ENCODE measurements at regions not wholly inside any gene's neighbourhood (a gene's known extent, or its start where the extent isn't known, plus 50 kb on each side); places are given as distances from the start of the nearest gene placed in this dataset.
"Not testable (repeated sequence)": the region's sequence is repeated elsewhere in the genome, so short reads cannot be mapped to it uniquely, and the experiment has no call there.

- no peak for TF ChIP-seq CTCF (IDR thresholded peaks at IDR 0.05; ENCODE audit: extremely low read depth, missing control alignments)
- no peak for DNase-seq (ENCODE audit: low spot score)
These were observed 1626.4 kb downstream of the C4orf33 start for GRCh38 chr4:130722361-130722760.

- no peak for TF ChIP-seq CTCF (IDR thresholded peaks at IDR 0.05; ENCODE audit: extremely low read depth, missing control alignments)
- no peak for DNase-seq (ENCODE audit: low spot score)
These were observed 1640.7 kb downstream of the C4orf33 start for GRCh38 chr4:130736436-130737185.

GRCh38 chr4:130738233-130738632 lies 1642.3 kb downstream of the C4orf33 start:
- TF ChIP-seq CTCF (IDR thresholded peaks at IDR 0.05; ENCODE audit: extremely low read depth, missing control alignments), result no peak
- DNase-seq (ENCODE audit: low spot score), result no peak

GRCh38 chr4:130747842-130748241 lies 1651.9 kb downstream of the C4orf33 start:
- no peak for TF ChIP-seq CTCF (IDR thresholded peaks at IDR 0.05; ENCODE audit: extremely low read depth, missing control alignments)
- no peak for DNase-seq (ENCODE audit: low spot score)

- DNase-seq (ENCODE audit: low spot score), result no peak
- TF ChIP-seq CTCF (IDR thresholded peaks at IDR 0.05; ENCODE audit: extremely low read depth, missing control alignments), result no peak
These were observed 1658.0 kb downstream of the C4orf33 start for GRCh38 chr4:130753926-130754325.

- DNase-seq (ENCODE audit: low spot score), result no peak
- no peak for TF ChIP-seq CTCF (IDR thresholded peaks at IDR 0.05; ENCODE audit: extremely low read depth, missing control alignments)
These were observed 1664.3 kb downstream of the C4orf33 start for GRCh38 chr4:130760246-130760645.

- not testable (repeated sequence) for DNase-seq (ENCODE audit: low spot score)
These were observed 1671.4 kb downstream of the C4orf33 start for GRCh38 chr4:130767384-130767783.

GRCh38 chr4:130772966-130773365 lies 1677.0 kb downstream of the C4orf33 start:
- DNase-seq (ENCODE audit: low spot score), result not testable (repeated sequence)

All from GM20000 (cell line).